OCI-LY7 (cell line): ENCODE measurements at regions not wholly inside any gene's neighbourhood (a gene's known extent, or its start where the extent isn't known, plus 50 kb on each side); places are given as distances from the start of the nearest gene placed in this dataset.

Experiments
- CTCF ChIP-seq: fragments of 200-600 bp; sonication (generic); conservative IDR thresholded peaks from 2 replicates; pipeline ENCODE4 v1.5.1; 2014; ENCODE audit warnings: mild to moderate bottlenecking, antibody characterized with exemption, low read length, moderate library complexity, mixed read lengths
- EZH2phosphoT487 ChIP-seq: fragments of 200-600 bp; sonication (generic); IDR thresholded peaks from 2 replicates; pipeline ENCODE4 v1.6.1; 2018; ENCODE audit warnings: low read depth, borderline replicate concordance, mild to moderate bottlenecking, mixed run types, antibody characterized with exemption, low read length, moderate library complexity, mixed read lengths

DNA sequence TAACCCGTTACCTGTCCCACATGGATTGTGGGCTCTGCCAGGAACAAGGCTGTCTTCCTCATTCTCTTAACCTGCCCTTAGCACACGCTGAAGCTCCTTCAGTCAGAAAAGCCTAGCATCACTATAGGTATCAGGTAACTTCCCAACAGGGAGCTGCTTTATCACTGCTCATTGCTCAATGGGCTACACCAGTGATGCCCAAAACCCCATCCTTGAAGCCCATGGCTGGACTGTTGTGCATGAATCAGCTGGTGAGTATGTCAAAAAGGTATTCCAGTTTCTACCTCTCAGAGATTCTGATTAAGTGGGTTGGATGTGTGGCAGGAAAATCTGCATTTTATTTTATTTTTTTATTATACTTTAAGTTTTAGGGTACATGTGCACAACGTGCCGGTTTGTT, 362.2 kb downstream of the LRATD1 start:
- TF ChIP-seq CTCF (no peak), EZH2phosphoT487 (no peak)
